Panc1 (cell line): ENCODE measurements at regions not wholly inside any gene's neighbourhood (a gene's known extent, or its start where the extent isn't known, plus 50 kb on each side); places are given as distances from the start of the nearest gene placed in this dataset.

Experiments
- POLR2AphosphoS5 ChIP-seq: IDR thresholded peaks from 2 replicates; pipeline ENCODE4 v1.6.1; 2012; ENCODE audit warnings: mild to moderate bottlenecking, low read depth, low read length, moderate library complexity
- REST ChIP-seq, 2 experiments: IDR thresholded peaks; 2 replicates each; pipeline ENCODE4 v1.6.1; 2011 to 2012; ENCODE audit warnings: low read depth in 2 of 2, control low read depth in 1 of 2, low read length in 1 of 2, mild to moderate bottlenecking in 1 of 2, moderate library complexity in 1 of 2; ENCODE audit not compliant: insufficient read depth in 1 of 2
- SIN3A ChIP-seq: IDR thresholded peaks from 2 replicates; pipeline ENCODE4 v1.6.1; 2012; ENCODE audit warnings: low read depth, mild to moderate bottlenecking, low read length, moderate library complexity, borderline replicate concordance; ENCODE audit not compliant: insufficient read depth
- TCF7L2 ChIP-seq: IDR thresholded peaks from 2 replicates; pipeline ENCODE4 v1.6.1; 2011; ENCODE audit warnings: mild to moderate bottlenecking, low read depth, low read length, inconsistent platforms
- TF ChIP-seq, protein P1 (sequence below): fragments of 450-650 bp; IDR thresholded peaks from 2 replicates; pipeline ENCODE4 v1.5.1; 2017; ENCODE audit warnings: mild to moderate bottlenecking

GRCh38 chr3:193983846-193984818, 151.8 kb upstream of the HES1 start:
- TF ChIP-seq, protein P1, sequence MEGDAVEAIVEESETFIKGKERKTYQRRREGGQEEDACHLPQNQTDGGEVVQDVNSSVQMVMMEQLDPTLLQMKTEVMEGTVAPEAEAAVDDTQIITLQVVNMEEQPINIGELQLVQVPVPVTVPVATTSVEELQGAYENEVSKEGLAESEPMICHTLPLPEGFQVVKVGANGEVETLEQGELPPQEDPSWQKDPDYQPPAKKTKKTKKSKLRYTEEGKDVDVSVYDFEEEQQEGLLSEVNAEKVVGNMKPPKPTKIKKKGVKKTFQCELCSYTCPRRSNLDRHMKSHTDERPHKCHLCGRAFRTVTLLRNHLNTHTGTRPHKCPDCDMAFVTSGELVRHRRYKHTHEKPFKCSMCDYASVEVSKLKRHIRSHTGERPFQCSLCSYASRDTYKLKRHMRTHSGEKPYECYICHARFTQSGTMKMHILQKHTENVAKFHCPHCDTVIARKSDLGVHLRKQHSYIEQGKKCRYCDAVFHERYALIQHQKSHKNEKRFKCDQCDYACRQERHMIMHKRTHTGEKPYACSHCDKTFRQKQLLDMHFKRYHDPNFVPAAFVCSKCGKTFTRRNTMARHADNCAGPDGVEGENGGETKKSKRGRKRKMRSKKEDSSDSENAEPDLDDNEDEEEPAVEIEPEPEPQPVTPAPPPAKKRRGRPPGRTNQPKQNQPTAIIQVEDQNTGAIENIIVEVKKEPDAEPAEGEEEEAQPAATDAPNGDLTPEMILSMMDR: no peak
- TF ChIP-seq REST (IDR thresholded peaks at IDR 0.05; ENCODE audit: insufficient read depth in 1 of 2, low read depth in 2 of 2, low read length in 1 of 2) (no peak), POLR2AphosphoS5 (no peak), TCF7L2 (no peak), SIN3A (no peak)
